Spleen (tissue), 7 donors: ENCODE measurements at regions not wholly inside any gene's neighbourhood (a gene's known extent, or its start where the extent isn't known, plus 50 kb on each side); places are given as distances from the start of the nearest gene placed in this dataset.

Experiments
- CTCF ChIP-seq, 11 experiments: fragments of 200-600 bp in 7 of 11; fragments of 450-650 bp in 4 of 11; sonication (generic) in 4 of 11; IDR thresholded peaks in 8 of 11; conservative IDR thresholded peaks in 3 of 11; 1 replicate in 7 of 11; 2 replicates in 4 of 11; pipeline versions ENCODE4 v1.4.0 to v1.8.0; 2016 to 2021; ENCODE audit warnings: antibody characterized with exemption in 11 of 11, inconsistent platforms in 4 of 11, mild to moderate bottlenecking in 1 of 11
- POLR2A ChIP-seq, 3 donors: fragments of 450-650 bp; IDR thresholded peaks; one replicate each; pipeline ENCODE4 v1.5.1; 2017; ENCODE audit warnings: antibody characterized with exemption in 3 of 3, mild to moderate bottlenecking in 1 of 3
- donor health status: DM: no; HTN: no; CAD: no; lungs with moderate emphysema.
- donor health status: DM: no; HTN: no; CAD: no.
- donor health status: DM: no; HTN: no; CAD: no.

GRCh38 chr5:61748121-61748520, 416.1 kb downstream of the ZSWIM6 start:
- TF ChIP-seq CTCF (IDR thresholded peaks at IDR 0.05 in 8 of 11, conservative IDR thresholded peaks at IDR 0.05 in 3 of 11) = no peak
- no peak for TF ChIP-seq POLR2A (IDR thresholded peaks at IDR 0.05)
